GM18873 (cell line): ENCODE measurements at regions not wholly inside any gene's neighbourhood (a gene's known extent, or its start where the extent isn't known, plus 50 kb on each side); places are given as distances from the start of the nearest gene placed in this dataset.
"Not testable (repeated sequence)": the region's sequence is repeated elsewhere in the genome, so short reads cannot be mapped to it uniquely, and the experiment has no call there.

Source experiments
- ATAC-seq: cut with Tn5 transposase; IDR thresholded peaks from one replicate; pipeline ENCODE4 v1.9.1; 2021; ENCODE audit warnings: mild to moderate bottlenecking, moderate library complexity, moderate number of reproducible peaks; ENCODE audit not compliant: unreplicated experiment, low FRiP score

DNA sequence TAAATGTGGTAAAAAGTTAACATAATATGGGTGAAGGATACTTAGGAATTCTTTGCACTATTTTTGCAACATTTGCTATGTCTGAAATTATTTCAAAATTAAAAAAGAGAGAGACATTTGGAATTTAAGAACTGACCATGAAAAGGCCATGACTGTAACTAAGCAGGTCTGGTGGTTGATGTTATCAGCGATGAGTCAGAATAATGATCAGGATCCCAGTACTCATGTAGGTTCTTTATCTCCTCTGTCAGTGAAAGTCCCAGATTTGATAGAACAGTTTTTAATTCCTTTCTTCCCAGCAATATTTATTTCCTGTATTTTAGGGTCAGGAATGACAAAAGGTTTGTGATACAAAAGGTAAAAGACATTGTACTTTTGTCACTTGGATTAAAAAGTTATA lies 242.4 kb upstream of the ZNF521 start:
- ATAC-seq, result no peak

DNA sequence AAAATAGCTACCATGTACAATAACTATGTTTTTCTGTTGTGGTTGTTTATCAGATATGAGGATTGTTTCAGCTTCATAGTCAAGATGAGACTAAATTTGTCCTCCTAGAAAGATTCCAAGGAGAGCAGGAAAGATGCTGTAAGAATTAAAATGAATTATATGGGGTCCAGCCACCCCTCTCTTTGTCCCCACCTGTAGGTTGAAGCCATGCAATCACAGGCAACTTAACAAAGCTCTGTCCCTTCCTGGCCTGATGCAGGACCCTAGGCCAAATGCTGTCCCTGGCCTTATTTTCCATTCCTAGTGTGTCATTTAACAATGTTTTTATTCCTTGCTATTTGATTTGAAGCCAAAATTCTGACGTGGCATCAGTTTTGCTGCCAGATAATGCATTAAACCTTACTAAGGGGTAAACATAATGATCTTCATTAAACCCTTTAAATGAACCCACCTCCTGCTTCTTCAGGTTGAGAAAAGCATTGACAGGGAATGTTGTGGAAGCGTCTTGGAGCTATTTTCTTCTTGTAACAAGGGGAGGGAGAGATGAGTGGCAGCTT lies 240.9 kb upstream of the ZNF521 start:
- no peak for ATAC-seq

DNA sequence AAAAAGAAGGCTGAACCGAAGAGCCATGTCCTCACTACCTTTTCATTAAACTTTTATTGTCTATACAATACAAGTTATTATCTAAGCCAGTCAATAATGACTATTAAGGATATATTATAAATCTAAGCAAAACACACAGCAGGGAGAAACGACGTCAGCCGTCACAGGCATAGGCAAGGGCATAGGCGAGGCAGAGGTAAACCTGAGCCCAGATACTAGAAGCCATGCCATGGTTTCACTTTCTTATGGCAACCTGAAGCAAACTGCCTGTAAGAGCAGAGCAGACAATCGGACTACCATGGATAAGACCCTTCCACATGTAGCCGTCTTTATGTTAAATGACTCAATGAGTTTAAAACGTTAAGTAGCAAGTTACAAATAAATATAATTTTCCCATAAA lies 238.5 kb upstream of the ZNF521 start:
- no peak for ATAC-seq

DNA sequence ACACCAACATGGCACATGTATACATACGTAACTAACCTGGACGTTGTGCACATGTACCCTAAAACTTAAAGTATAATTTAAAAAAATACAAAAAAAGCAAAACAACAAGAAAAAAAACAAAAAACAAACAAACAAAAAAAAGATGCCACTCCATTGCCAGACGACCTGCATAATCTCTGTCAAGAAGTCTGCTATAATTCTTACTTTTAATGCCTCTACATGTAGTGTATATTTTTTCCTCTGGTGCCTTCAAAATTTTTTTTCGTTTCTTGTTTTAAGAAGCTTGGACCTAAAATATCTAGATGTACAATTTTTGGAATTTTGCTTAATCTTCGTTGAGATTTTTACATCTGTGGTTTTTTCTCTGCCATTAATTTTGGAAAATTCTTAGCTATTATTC lies 235.6 kb upstream of the ZNF521 start:
- ATAC-seq, result no peak

DNA sequence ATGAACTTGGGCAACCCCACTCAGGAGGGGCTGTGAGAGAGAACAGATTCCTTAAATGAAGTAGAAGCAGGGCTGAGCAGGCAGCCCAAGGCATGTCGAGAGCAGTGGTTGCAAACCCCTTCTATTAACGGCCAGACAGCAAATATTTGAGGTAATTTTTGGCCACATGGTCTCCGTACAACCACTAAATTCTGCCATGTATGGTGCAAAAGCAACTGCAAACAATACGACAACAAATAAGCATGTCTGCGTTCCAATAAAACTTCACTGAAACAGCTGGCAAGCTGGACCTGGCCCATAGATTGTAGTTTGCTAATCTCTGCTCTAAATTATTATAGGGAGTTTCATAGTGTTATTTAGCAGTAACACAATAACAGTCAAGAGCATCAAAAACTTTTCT lies 217.0 kb upstream of the ZNF521 start:
- ATAC-seq, result no peak

DNA sequence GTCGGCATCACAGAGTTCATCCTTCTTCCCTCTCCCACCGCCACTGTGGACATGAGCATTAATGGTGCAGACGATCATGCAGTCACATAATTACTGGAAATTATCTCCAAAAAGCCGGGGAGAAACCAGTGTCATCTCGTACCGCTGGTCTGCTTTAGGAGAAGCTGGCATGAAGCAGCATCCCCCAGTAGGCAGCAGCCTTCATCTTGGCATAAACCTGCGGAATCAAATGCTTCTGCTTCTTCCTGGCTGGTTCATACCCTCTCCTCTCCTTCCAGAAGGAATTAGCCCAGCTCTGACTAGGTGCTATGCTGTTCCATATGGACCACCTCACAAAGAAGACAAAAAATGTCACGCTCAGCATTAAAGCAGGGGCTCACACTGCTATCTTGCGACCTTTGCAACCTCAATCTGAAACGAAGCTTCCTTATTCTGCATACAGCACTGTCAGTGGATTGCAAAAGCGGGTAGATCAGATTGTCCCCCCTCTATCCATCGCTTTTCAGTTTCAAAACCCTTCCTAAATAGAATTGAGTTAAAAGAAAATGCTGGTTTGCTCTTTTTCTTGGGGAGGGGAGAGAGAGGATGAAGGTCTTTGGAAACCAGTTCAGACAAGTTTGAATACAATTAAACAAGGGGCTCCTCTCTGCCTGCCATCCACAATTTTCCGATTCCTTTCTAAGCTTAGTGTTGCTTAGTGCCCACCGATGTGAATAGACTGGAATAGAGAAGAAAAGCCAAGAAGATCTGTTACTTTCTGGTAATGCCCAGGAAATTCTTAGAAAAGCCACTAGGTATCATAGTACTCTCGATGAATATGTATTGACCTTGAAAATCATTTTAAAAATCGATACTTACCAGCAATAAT lies 212.1 kb upstream of the ZNF521 start:
- no peak for ATAC-seq

DNA sequence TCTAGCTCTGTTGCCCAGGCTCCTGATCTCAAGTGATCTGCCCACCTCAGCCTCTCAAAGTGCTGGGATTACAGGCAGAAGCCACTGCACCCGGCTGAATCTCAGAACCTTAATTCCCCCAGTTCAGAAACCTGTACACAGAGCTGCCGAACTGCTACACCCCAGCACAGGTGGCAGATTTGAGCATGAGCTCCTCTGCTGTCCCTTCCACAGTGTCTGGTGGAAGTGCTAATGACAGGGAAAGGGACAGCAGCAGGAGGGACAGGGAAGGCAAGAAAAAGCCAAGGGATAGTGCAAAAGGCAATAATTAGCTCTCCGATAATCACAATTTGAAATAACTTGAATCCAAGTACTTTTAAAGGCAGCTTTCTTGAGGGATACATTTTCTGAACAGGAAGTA lies 211.4 kb upstream of the ZNF521 start:
- ATAC-seq, result no peak

DNA sequence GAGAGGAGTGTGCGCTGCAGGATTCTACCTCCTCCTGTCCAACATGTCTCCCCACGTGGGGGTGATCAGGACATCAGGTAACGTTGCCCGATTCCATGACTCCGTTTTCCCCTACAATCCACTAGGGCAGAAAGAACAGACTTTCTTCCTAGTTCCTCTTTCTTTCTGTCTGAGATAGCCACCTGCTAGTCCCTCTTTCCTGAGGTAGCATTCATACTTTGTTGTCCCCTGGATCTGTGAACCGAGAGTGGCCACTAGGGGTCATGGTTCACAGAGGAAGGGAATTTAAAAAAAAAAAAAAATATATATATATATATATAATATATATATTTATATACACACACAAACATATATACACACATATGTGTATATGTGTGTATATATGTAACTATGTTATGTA lies 210.0 kb upstream of the ZNF521 start:
- no peak for ATAC-seq

DNA sequence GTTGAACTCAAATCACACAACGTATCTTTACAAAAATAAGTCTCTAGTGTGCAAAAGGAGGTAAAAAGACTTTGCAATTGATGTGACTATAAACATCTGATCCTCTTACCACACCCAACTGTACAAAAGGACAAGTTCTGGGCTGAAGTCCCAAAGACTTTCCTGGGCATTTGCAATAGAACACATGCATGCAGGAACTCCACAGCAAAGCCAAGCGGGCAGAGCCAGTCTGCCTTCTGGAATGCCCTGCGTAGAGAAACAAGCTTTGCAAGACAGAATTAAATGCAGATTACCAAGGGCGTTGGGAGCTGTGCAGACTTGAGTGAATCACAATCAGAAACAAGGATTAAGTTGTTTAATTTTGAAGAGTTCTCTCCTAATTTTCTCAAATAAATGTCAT lies 208.4 kb upstream of the ZNF521 start:
- no peak for ATAC-seq

DNA sequence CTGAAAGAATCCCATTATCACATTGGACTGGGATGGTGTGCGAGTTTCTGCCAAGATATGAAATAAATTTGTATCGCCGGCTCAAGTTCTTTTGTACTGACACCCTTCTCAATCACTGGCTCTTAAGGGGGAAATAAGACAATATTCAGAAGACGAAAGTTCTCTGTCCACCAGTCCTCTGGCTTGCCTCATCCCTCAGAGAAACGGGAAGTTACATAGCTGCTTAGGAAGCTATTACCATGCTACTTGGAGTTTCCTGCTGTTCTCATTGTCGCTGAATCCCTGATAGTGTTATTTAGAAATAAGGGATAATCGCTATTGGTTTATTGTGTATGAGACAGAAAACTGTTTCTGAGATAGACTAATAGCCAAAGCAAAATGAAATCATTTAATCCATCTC lies 205.0 kb upstream of the ZNF521 start:
- no peak for ATAC-seq

DNA sequence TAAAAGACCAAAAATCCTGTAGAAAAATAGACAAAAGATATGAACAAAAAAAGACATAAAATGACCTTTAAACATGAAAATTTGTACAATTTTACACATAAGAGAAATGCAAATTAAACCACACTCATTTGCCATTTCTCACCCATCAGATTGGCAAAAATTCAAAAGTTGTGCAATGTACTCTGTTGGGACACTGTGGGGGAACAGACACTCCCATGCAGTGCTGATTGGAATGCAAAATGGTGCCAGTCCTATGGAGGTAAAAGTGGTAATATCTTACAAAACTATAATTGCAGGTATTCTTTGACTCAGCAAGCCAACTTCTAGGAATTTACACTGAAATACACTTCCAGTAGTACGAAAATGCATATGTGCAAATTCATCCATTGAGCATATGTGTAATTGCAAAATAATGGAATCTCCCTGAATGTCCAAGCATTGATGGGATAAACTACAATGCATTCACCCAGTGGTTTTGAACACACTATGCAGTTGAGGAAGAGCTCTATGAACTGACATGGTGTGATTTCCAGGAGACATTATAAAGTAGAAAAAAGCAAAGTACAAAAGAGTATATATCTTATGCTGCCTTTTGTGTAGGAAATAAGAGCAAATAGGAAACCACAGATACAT lies 201.8 kb upstream of the ZNF521 start:
- no peak for ATAC-seq

DNA sequence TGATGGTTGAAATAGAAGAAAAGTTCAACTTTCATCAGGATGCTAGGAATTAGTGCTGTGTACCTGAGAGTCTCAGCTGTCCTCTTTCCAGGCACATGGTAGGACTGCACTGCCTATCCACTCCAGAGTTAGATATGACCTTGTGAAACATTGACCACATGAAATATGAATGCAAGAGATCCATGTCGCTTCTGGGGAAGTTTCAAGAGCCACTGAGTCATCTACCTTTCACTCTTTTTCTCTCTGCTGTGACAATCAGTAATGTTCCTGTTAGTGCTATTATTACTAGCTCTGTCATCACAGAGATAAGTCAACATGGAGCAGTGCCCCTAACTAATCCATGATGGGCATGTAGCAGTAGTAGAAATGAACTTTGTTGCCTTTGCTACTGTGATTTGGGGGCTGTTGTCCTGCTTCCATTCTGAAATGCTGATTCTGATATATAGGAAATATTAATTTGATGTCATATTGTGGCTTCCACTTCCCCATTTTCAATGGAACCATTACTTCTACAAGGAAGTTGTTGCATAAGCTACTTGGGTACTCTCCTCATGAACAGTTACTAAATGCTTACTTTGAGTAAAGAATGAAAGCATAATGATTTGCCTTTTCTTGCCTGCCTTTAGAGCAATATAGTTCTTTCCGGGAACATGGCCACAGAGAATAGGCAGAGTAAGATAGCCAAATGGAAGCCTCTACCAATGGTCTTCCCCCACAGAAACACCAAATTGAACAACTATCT lies 192.8 kb upstream of the ZNF521 start:
- no peak for ATAC-seq

DNA sequence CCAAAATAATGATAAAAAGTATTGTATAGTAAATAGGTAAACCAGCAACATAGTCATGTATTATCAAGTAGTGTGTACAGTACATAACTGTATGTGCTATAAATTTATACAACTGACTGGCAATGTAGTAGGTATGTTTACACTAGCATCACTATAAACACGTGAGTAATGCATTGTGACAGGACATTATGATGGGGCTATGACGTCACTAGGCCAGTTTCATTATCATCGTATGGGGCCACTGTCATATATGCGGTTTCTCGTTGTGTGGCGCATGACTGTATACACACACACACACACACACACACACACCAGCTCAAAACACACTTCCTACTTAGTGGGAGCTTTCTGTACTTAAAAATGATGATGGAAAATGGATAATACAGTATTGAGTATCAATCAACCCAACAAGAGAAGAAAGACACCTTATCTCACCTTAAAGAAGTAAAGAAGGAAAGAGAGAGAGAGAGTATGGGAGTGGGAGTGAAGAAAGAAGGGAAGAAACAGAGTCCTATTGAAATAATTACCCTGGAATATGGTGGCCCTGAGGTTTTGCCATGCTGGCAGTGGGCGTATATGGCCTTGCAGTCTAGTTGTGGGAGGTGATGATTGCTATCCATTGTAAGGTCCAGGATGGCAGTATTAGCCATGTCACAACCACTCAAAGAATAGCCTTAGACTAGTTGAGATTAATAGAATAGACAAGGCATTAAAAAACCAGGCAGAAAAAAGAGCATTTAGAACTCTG lies 186.4 kb upstream of the ZNF521 start:
- ATAC-seq, result no peak

DNA sequence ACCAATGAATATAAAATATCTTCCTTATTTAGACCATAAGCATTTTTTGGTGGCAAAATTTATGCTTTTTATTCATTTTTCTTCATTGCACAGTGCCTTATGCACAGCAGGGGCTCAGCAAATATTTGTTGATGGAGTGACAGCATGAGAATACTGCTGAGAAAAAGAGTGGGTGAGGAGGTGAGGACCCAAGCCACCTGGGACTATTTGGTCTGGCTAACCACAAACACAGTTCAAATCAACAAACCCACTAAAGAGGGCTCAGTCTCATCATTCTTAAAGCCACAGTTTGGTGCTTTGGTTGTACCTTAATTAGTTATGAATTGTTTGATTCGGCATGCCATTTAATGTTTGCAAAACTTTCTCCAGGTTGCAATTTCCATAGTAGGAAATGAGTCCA lies 183.5 kb upstream of the ZNF521 start:
- ATAC-seq, result no peak

DNA sequence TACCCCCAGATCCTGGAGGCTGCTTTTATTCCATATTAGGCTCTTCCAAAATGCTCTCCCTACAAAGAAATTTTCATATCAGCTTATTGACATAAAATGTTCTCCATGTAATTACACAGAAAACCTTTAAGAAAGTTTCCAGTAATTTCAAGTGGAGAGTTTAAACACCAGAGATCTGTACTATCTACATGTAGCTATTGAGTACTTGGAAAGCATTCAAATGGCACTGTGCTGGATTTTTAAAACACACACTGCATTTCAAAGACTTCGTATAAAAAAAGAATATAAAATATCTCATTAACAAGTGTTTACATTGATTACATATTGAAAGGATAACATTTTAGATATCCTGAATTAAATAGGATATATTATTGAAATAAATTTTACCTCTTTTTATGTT lies 182.4 kb upstream of the ZNF521 start:
- ATAC-seq, result no peak

DNA sequence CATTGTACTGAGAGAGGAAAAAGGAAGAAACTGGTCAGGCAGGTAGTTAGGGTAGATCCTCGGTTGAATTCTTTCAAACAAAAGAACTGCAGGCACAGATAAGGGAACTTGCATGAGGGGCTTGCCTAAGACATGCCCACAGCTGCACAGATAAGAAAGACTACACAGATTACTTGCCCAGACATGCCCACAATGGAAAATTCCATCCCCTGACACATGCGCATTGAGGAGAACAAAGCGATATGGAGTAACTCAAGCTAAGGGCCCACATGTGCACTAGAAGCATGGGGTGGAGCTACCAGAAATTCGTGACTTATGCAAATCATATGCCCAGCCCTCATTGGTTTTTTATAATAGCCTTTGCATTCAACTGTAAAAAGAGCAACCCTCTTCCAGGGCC lies 181.3 kb upstream of the ZNF521 start:
- ATAC-seq, result no peak

DNA sequence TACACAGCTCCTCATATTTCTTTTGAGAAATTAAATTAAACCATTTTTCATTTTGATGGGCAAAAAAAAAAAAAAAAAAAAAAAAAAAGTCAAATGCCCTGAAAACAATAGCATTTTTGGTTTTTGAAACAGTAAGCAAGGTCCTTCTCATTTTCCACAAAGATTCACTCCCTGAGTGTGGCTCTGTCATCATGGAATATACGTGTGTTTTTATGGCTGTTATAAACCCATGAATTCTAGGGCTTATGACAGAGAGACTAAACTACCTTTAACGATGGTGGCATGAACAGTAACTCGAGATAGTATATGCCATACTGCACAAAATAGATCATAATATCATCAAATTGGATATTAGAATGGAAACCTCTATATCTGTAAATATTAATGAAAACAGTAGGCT lies 179.2 kb upstream of the ZNF521 start:
- no peak for ATAC-seq

DNA sequence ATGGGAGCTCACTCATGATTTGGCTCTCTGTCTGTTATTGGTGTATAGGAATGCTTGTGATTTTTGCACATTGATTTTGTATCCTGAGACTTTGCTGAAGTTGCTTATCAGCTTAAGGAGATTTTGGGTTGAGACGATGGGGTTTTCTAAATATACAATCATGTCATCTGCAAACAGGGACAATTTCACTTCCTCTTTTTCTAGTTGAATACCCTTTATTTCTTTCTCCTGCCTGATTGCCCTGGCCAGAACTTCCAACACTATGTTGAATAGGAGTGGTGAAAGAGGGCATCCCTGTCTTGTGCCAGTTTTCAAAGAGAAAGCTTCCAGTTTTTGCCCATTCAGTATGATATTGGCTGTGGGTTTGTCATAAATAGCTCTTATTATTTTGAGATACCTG lies 173.8 kb upstream of the ZNF521 start:
- not testable (repeated sequence) for ATAC-seq

DNA sequence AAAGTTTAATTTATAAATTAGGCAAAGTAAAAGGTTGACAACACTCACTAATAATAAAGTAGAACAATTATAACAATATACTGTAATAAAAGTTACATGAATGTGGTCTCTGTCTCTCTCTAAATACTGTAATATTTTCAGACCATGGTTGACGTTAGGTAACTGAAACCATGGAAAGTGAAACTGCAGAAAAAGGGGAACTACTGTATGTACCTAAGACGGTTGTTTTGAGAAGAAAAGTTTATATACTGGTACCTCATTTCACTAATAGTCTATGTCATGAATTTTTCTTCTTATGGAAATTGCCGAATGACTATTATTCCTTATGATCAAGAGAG lies 166.7 kb upstream of the ZNF521 start:
- ATAC-seq, result peak; percentile 93

DNA sequence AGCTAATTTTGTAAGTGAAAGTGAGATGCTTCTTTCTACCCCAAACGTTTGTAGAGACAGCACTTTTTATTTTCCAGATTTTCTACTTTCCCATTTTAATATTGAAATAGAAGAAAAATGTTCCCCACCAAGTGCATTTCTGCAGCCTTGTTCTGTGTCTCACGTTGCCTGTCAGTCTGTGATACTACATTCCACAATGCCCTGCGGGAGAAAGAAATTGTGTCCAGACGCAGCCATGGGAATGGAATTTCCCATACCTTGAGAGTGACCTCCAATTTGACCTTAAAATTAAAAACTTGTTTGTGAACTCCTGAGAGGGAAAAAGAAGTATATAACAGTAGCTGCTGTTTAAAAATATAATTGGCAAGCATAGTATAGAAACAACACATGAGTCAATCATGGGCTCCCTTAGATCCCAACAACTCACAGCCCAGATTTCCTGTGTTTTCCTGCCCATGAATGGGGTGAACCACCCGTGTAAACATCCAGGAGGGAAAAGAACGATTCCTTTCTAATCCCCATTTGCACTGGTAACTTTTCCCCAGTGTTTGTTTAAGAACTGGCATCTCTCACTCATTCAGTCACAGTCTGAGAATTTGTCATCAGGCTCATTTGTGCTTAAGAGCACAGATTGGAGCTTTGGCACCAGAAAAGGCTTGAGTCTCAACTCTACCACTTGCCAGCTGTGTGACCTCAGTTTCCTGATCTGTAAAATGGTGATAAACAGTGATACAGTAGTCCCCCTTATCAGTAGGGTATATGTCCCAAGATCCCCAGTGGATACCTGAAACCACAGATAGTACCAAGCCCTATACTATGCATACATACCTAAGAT lies 166.1 kb upstream of the ZNF521 start:
- ATAC-seq, result peak; percentile 24
